ENCODE measurements at regions not wholly inside any gene's neighbourhood (a gene's known extent, or its start where the extent isn't known, plus 50 kb on each side); places are given as distances from the start of the nearest gene placed in this dataset.

GRCh38 chr4:24677909-24678308, 93.6 kb upstream of the DHX15 start:
- H3K79me2 ChIP-seq (ENCODE audit: insufficient read depth, low read length): no peaks in the 10 kb centered on the region
- TF ChIP-seq CTCF (conservative IDR thresholded peaks at IDR 0.05): no peak
- no peak overlapping the region for H3K23ac ChIP-seq (ENCODE audit: insufficient read length, low read depth, low read length)

More at GRCh38 chr4:24677909-24678308, 93.6 kb upstream of the DHX15 start:
- no peak overlapping the region for H3K27ac Mint-ChIP-seq
- H3K27ac ChIP-seq (ENCODE audit: insufficient read length, low read depth, low read length): no peak overlapping the region
- H3T11ph ChIP-seq (ENCODE audit: low read length): no peak overlapping the region
- H3K4me2 ChIP-seq (ENCODE audit: insufficient read depth, insufficient read length, low read length): no peak overlapping the region
- no peak overlapping the region for H2BK20ac ChIP-seq (ENCODE audit: low read depth, low read length, poor library complexity, severe bottlenecking)
- no peaks in the 10 kb centered on the region for H3K79me1 ChIP-seq (ENCODE audit: insufficient read depth, low read depth, low read length, poor library complexity, severe bottlenecking)
- no peak overlapping the region for H2AFZ ChIP-seq (ENCODE audit: low read length)
- WGBS (ENCODE audit: extremely low coverage, insufficient read length, low lambda C conversion rate): no CpG with 5 or more reads among the region's 4 CpGs
- H3K4ac ChIP-seq (ENCODE audit: low read depth, low read length): no peak overlapping the region
- H3K36me3 Mint-ChIP-seq (ENCODE audit: insufficient read depth in 1 of 3, low read depth in 3 of 3): peaks cover 8 to 29% (median 8%) of the 10 kb centered on the region in 3 experiments
- H2AK5ac ChIP-seq (ENCODE audit: insufficient read length, low read length): no peak overlapping the region
- H2BK120ac ChIP-seq (ENCODE audit: low read depth, low read length, poor library complexity, severe bottlenecking): no peak overlapping the region
- H3K27me3 ChIP-seq (ENCODE audit: insufficient read depth, low read length): 0 out of 2 replicates have a peak, but pooled peaks cover 1% of the 10 kb centered on the region
- no peak overlapping the region for H3K18ac ChIP-seq (ENCODE audit: insufficient read length, low read depth, low read length)
- peaks cover 11% of the 10 kb centered on the region for H3K4me1 ChIP-seq (ENCODE audit: insufficient read depth, low read length)
- no peak for DNase-seq
- H2BK5ac ChIP-seq (ENCODE audit: insufficient read length, low read length): no peak overlapping the region
- no peak overlapping the region for H4K8ac ChIP-seq (replicated peaks; ENCODE audit: insufficient read length, low read depth, low read length)
- no peak overlapping the region for H3K4me3 Mint-ChIP-seq
- H3K4me1 Mint-ChIP-seq: peaks cover 23 to 28% of the 10 kb centered on the region in 2 experiments
- H3K9me3 Mint-ChIP-seq: peaks cover 16 to 23% of the 10 kb centered on the region in 2 experiments; a peak in 4 of 5 replicates
- no peak overlapping the region for H2BK15ac ChIP-seq (ENCODE audit: low read depth, low read length)
- no peaks in the 10 kb centered on the region for H4K20me1 ChIP-seq (ENCODE audit: control insufficient read depth, insufficient read depth, insufficient read length)
- no peak overlapping the region for H4K5ac ChIP-seq (ENCODE audit: insufficient read length, low read depth, low read length)
- H3K14ac ChIP-seq (ENCODE audit: insufficient read depth, low read length): no peak overlapping the region
- peaks cover 7% of the 10 kb centered on the region; the same call in 1 of the 2 replicates for H3K27me3 Mint-ChIP-seq (ENCODE audit: low read depth)
- no peak overlapping the region for H3K56ac ChIP-seq (ENCODE audit: insufficient read length, low read depth, low read length)
- H3K23me2 ChIP-seq (ENCODE audit: insufficient read length, low read depth, low read length, poor library complexity, severe bottlenecking): no peaks in the 10 kb centered on the region
- H2BK12ac ChIP-seq (ENCODE audit: insufficient read length, low read depth, low read length): no peak overlapping the region
- no peak overlapping the region for H3K9ac ChIP-seq (ENCODE audit: extremely low read depth, insufficient read length, low read length)
- H4K91ac ChIP-seq (ENCODE audit: insufficient read length, low read depth, low read length): no peak overlapping the region
- H3K9me3 ChIP-seq (ENCODE audit: control insufficient read depth, low read depth, low read length): no peaks in the 10 kb centered on the region

All from H9 (cell line).